ENCODE measurements at regions not wholly inside any gene's neighbourhood (a gene's known extent, or its start where the extent isn't known, plus 50 kb on each side); places are given as distances from the start of the nearest gene placed in this dataset.

GRCh38 chr2:4465671-4466070 lies 762.3 kb downstream of the DCDC2C start:
- no peak overlapping the region for H3K9ac ChIP-seq
- no peaks in the 10 kb centered on the region for H3K9me3 ChIP-seq (ENCODE audit: control insufficient read depth, low read length)
- no peak overlapping the region for H2AFZ ChIP-seq

GRCh38 chr2:4475618-4476017 lies 772.2 kb downstream of the DCDC2C start:
- no peaks in the 10 kb centered on the region for H3K9me3 ChIP-seq (ENCODE audit: control insufficient read depth, low read length)
- no peaks in the 10 kb centered on the region for H3K4me1 ChIP-seq
- no peak overlapping the region for H3K9ac ChIP-seq
- H3K79me2 ChIP-seq, result no peaks in the 10 kb centered on the region
- H3K27me3 ChIP-seq (ENCODE audit: control insufficient read depth, insufficient read depth, low read length), result no peaks in the 10 kb centered on the region
- H3K27ac ChIP-seq, result no peak overlapping the region
- no peak overlapping the region for H2AFZ ChIP-seq
- H3K4me3 ChIP-seq (ENCODE audit: low read depth, low read length), result no peak overlapping the region
- H3K36me3 ChIP-seq (ENCODE audit: control insufficient read depth, insufficient read depth, low read length), result no peaks in the 10 kb centered on the region
- H3K4me2 ChIP-seq (ENCODE audit: low read length), result no peak overlapping the region
- TF ChIP-seq CTCF (IDR thresholded peaks at IDR 0.05), result no peak

More at GRCh38 chr2:4465671-4466070, 762.3 kb downstream of the DCDC2C start:
- Histone ChIP-seq H3K36me3 (ENCODE audit: control insufficient read depth, insufficient read depth, low read length) (no peaks in the 10 kb centered on the region), H3K4me1 (no peaks in the 10 kb centered on the region), H3K79me2 (no peaks in the 10 kb centered on the region), H3K4me3 (ENCODE audit: low read depth, low read length) (no peak overlapping the region), H3K27me3 (ENCODE audit: control insufficient read depth, insufficient read depth, low read length) (no peaks in the 10 kb centered on the region), H3K27ac (no peak overlapping the region), H3K4me2 (ENCODE audit: low read length) (no peak overlapping the region)
- TF ChIP-seq CTCF (IDR thresholded peaks at IDR 0.05), result no peak

- no peak for TF ChIP-seq CTCF (IDR thresholded peaks at IDR 0.05)
- no peak overlapping the region for H3K9ac ChIP-seq
- H3K9me3 ChIP-seq (ENCODE audit: control insufficient read depth, low read length), result no peaks in the 10 kb centered on the region
- H3K27me3 ChIP-seq (ENCODE audit: control insufficient read depth, insufficient read depth, low read length), result no peaks in the 10 kb centered on the region
- H3K27ac ChIP-seq, result no peak overlapping the region
- H3K36me3 ChIP-seq (ENCODE audit: control insufficient read depth, insufficient read depth, low read length), result no peaks in the 10 kb centered on the region
- H3K4me2 ChIP-seq (ENCODE audit: low read length), result no peak overlapping the region
- no peak overlapping the region for H2AFZ ChIP-seq
- H3K79me2 ChIP-seq, result no peaks in the 10 kb centered on the region
- no peak overlapping the region for H3K4me3 ChIP-seq (ENCODE audit: low read depth, low read length)
- H3K4me1 ChIP-seq, result no peaks in the 10 kb centered on the region
Measured at GRCh38 chr2:4483050-4483449, 779.7 kb downstream of the DCDC2C start.

GRCh38 chr2:4486971-4487370 lies 783.6 kb downstream of the DCDC2C start:
- Histone ChIP-seq H3K27ac (no peak overlapping the region), H3K4me1 (no peaks in the 10 kb centered on the region), H3K4me3 (ENCODE audit: low read depth, low read length) (no peak overlapping the region), H3K9me3 (ENCODE audit: control insufficient read depth, low read length) (no peaks in the 10 kb centered on the region), H3K79me2 (no peaks in the 10 kb centered on the region), H3K27me3 (ENCODE audit: control insufficient read depth, insufficient read depth, low read length) (no peaks in the 10 kb centered on the region), H3K9ac (no peak overlapping the region), H2AFZ (no peak overlapping the region), H3K4me2 (ENCODE audit: low read length) (no peak overlapping the region), H3K36me3 (ENCODE audit: control insufficient read depth, insufficient read depth, low read length) (no peaks in the 10 kb centered on the region)
- TF ChIP-seq CTCF (IDR thresholded peaks at IDR 0.05), result no peak

GRCh38 chr2:4499316-4500030 lies 796.1 kb downstream of the DCDC2C start:
- Histone ChIP-seq H3K36me3 (ENCODE audit: control insufficient read depth, insufficient read depth, low read length) (no peaks in the 10 kb centered on the region), H3K4me1 (no peaks in the 10 kb centered on the region), H3K4me2 (ENCODE audit: low read length) (no peak overlapping the region), H3K4me3 (ENCODE audit: low read depth, low read length) (no peak overlapping the region), H3K27ac (no peak overlapping the region), H3K9me3 (ENCODE audit: control insufficient read depth, low read length) (no peaks in the 10 kb centered on the region), H3K9ac (no peak overlapping the region), H2AFZ (no peak overlapping the region), H3K27me3 (ENCODE audit: control insufficient read depth, insufficient read depth, low read length) (no peaks in the 10 kb centered on the region), H3K79me2 (no peaks in the 10 kb centered on the region)
- no peak for TF ChIP-seq CTCF (IDR thresholded peaks at IDR 0.05)

All from parathyroid adenoma (tissue), 2 donors.